Keratinocyte (primary cell): ENCODE measurements at regions not wholly inside any gene's neighbourhood (a gene's known extent, or its start where the extent isn't known, plus 50 kb on each side); places are given as distances from the start of the nearest gene placed in this dataset.

Experiments used
- DNase-seq: peaks from one replicate; pipeline ENCODE4 v3.0.0-alpha.2; 2011; ENCODE audit warnings: low read depth, missing footprints, low spot score
- FAIRE-seq: peaks from 2 replicates; lab custom pipeline; 2011; peaks lifted over from hg19 to GRCh38; lab: Jason Lieb, UNC
- H2AFZ ChIP-seq: 2 replicates; pipeline ENCODE4 v1.6.0; 2012; ENCODE audit warnings: low read length, control low read depth, inconsistent platforms; ENCODE audit not compliant: control insufficient read depth
- H3K27ac ChIP-seq: 2 replicates; pipeline ENCODE4 v1.5.1; 2011; ENCODE audit warnings: low read length; ENCODE audit not compliant: control insufficient read depth, insufficient read depth
- H3K27me3 ChIP-seq: 3 replicates; pipeline ENCODE4 v1.6.0; 2011; ENCODE audit warnings: low read length; ENCODE audit not compliant: control insufficient read depth, insufficient read depth; ENCODE audit errors: extremely low read depth
- H3K36me3 ChIP-seq, 2 experiments: 2 replicates in 1 of 2; 3 replicates in 1 of 2; pipeline ENCODE4 v1.5.1; 2011; ENCODE audit warnings: low read length in 2 of 2, mild to moderate bottlenecking in 1 of 2; ENCODE audit not compliant: control insufficient read depth in 2 of 2, insufficient read depth in 2 of 2; ENCODE audit errors: extremely low read depth in 1 of 2
- H3K4me1 ChIP-seq: 3 replicates; pipeline ENCODE4 v1.5.1; 2011; ENCODE audit warnings: low read length; ENCODE audit not compliant: control insufficient read depth, insufficient read depth; ENCODE audit errors: extremely low read depth
- H3K4me2 ChIP-seq: 3 replicates; pipeline ENCODE4 v1.6.0; 2011; ENCODE audit warnings: low read depth, low read length; ENCODE audit not compliant: control insufficient read depth, insufficient read depth; ENCODE audit errors: extremely low read depth
- H3K4me3 ChIP-seq, 3 experiments: fragments of 200-600 bp in 1 of 3; sonication (generic) in 1 of 3; 2 replicates in 2 of 3; 3 replicates in 1 of 3; pipeline ENCODE4 v1.5.1; 2011 to 2016; ENCODE audit warnings: low read length in 3 of 3, mild to moderate bottlenecking in 3 of 3, control low read depth in 2 of 3, inconsistent platforms in 1 of 3, low read depth in 1 of 3, mixed read lengths in 1 of 3, mixed run types in 1 of 3, moderate library complexity in 1 of 3; ENCODE audit not compliant: control insufficient read depth in 2 of 3, insufficient read depth in 2 of 3; ENCODE audit errors: extremely low read depth in 1 of 3
- H3K79me2 ChIP-seq: 2 replicates; pipeline ENCODE4 v1.6.0; 2012; ENCODE audit warnings: low read length; ENCODE audit not compliant: control insufficient read depth, insufficient read depth
- H3K9ac ChIP-seq: 3 replicates; pipeline ENCODE4 v1.6.0; 2011; ENCODE audit warnings: low read length; ENCODE audit not compliant: control insufficient read depth, insufficient read depth; ENCODE audit errors: extremely low read depth
- H3K9me1 ChIP-seq: 3 replicates; pipeline ENCODE4 v1.6.0; 2011; ENCODE audit warnings: low read length; ENCODE audit not compliant: control insufficient read depth, insufficient read depth; ENCODE audit errors: extremely low read depth
- H3K9me3 ChIP-seq: 2 replicates; pipeline ENCODE4 v1.5.1; 2012; ENCODE audit warnings: low read depth, low read length; ENCODE audit not compliant: control insufficient read depth
- H4K20me1 ChIP-seq: 3 replicates; pipeline ENCODE4 v1.6.0; 2011; ENCODE audit warnings: low read length; ENCODE audit not compliant: control insufficient read depth, insufficient read depth; ENCODE audit errors: extremely low read depth
- CTCF ChIP-seq, 3 experiments: IDR thresholded peaks in 1 of 3; conservative IDR thresholded peaks in 1 of 3; optimal IDR thresholded peaks in 1 of 3; 2 replicates in 2 of 3; 3 replicates in 1 of 3; pipeline versions ENCODE3 to v1.5.1; 2011; ENCODE audit warnings: low read length in 3 of 3, mild to moderate bottlenecking in 3 of 3, moderate library complexity in 2 of 3, control low read depth in 1 of 3, inconsistent platforms in 1 of 3; ENCODE audit not compliant: insufficient read depth in 2 of 3; ENCODE audit errors: extremely low read depth in 1 of 3
- EZH2 ChIP-seq: IDR thresholded peaks from one replicate; pipeline ENCODE4 v1.6.1; 2012; ENCODE audit warnings: inconsistent platforms, mild to moderate bottlenecking, low read length, moderate library complexity
- dilution Hi-C: fragments of 300-500 bp; cut with MboI; formaldehyde crosslinking; loops from one replicate; pipeline ENCODE4 v1.7.0; 2020; ENCODE audit warnings: low sequenced_read_pairs; ENCODE audit not compliant: extremely low pct_ligation_motif_present

GRCh38 chr4:107128116-107128515 lies 92.0 kb upstream of the DKK2 start:
- H3K9me1 ChIP-seq = no peaks in the 10 kb centered on the region
- H2AFZ ChIP-seq = no peak overlapping the region
- no peaks in the 10 kb centered on the region for H3K9me3 ChIP-seq
- H3K4me1 ChIP-seq = no peaks in the 10 kb centered on the region
- H4K20me1 ChIP-seq = no peaks in the 10 kb centered on the region
- no peak overlapping the region for H3K27ac ChIP-seq
- dilution Hi-C loops = no loop called here
- H3K4me2 ChIP-seq = no peak overlapping the region
- H3K79me2 ChIP-seq = no peaks in the 10 kb centered on the region
- H3K36me3 ChIP-seq = no peaks in the 10 kb centered on the region
- H3K27me3 ChIP-seq = no peaks in the 10 kb centered on the region
- no peak overlapping the region for H3K9ac ChIP-seq
- DNase-seq (no peak), FAIRE-seq (no peak)
- no peak for TF ChIP-seq EZH2
- no peak overlapping the region for H3K4me3 ChIP-seq

DNA sequence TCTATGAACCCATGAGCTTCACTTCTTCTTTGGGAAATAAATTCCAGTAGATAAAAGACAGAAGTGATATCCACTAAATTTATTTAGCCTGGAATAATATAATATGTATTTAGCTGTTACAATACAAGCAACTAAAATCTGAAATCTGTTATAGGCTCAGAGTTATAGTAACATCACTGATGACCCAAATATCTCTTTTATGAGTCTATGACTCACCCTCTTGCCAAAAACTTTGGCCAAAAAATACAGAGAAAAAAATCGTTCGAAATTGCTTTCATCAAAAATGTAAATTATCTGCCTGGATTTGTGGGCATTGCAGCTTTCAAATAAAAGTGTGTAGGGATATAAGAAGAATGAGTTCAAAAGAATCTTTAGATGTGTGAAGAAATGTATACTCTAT lies 89.4 kb upstream of the DKK2 start:
- dilution Hi-C loops = no loop called here
- Histone ChIP-seq H4K20me1 (no peaks in the 10 kb centered on the region), H3K9me1 (no peaks in the 10 kb centered on the region), H3K27me3 (no peaks in the 10 kb centered on the region), H3K4me3 (no peak overlapping the region), H3K27ac (no peak overlapping the region), H3K36me3 (no peaks in the 10 kb centered on the region), H3K9ac (no peak overlapping the region), H2AFZ (no peak overlapping the region), H3K79me2 (no peaks in the 10 kb centered on the region), H3K4me2 (no peak overlapping the region), H3K4me1 (no peaks in the 10 kb centered on the region), H3K9me3 (no peaks in the 10 kb centered on the region)
- DNase-seq (no peak), FAIRE-seq (no peak)
- no peak for TF ChIP-seq EZH2
- TF ChIP-seq CTCF (optimal IDR thresholded peaks at IDR 0.05 in 1 of 3, IDR thresholded peaks at IDR 0.05 in 1 of 3, conservative IDR thresholded peaks at IDR 0.05 in 1 of 3; ENCODE audit: extremely low read depth in 1 of 3, insufficient read depth in 2 of 3, low read length in 3 of 3) = no peak

DNA sequence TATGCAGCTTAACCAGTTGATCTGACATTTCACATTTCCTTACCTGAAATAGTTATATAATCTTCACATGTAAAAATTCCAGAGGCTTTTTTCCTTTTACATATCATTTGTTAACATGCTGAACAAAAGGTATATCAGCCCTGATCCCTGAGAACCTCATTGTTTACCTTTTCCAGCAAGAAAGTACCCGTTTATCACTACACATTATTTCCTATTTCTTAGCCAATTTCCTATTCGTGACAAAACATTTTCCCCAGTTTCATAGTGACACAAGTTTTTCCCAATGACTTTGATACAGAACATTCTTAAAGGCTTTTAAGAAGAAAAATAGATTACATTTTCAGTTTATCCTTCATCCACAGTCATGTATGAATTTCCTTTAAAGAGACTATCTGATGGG lies 86.6 kb upstream of the DKK2 start:
- Histone ChIP-seq H3K27me3 (no peaks in the 10 kb centered on the region), H2AFZ (no peak overlapping the region), H3K79me2 (no peaks in the 10 kb centered on the region), H4K20me1 (no peaks in the 10 kb centered on the region), H3K9me3 (no peaks in the 10 kb centered on the region), H3K4me2 (no peak overlapping the region), H3K4me3 (no peak overlapping the region), H3K9me1 (no peaks in the 10 kb centered on the region), H3K36me3 (no peaks in the 10 kb centered on the region), H3K27ac (no peak overlapping the region), H3K4me1 (no peaks in the 10 kb centered on the region), H3K9ac (no peak overlapping the region)
- DNase-seq (no peak), FAIRE-seq (no peak)
- dilution Hi-C loops = no loop called here
- no peak for TF ChIP-seq CTCF (optimal IDR thresholded peaks at IDR 0.05 in 1 of 3, IDR thresholded peaks at IDR 0.05 in 1 of 3, conservative IDR thresholded peaks at IDR 0.05 in 1 of 3; ENCODE audit: extremely low read depth in 1 of 3, insufficient read depth in 2 of 3, low read length in 3 of 3)
